ENCODE measurements at regions not wholly inside any gene's neighbourhood (a gene's known extent, or its start where the extent isn't known, plus 50 kb on each side); places are given as distances from the start of the nearest gene placed in this dataset.

DNA sequence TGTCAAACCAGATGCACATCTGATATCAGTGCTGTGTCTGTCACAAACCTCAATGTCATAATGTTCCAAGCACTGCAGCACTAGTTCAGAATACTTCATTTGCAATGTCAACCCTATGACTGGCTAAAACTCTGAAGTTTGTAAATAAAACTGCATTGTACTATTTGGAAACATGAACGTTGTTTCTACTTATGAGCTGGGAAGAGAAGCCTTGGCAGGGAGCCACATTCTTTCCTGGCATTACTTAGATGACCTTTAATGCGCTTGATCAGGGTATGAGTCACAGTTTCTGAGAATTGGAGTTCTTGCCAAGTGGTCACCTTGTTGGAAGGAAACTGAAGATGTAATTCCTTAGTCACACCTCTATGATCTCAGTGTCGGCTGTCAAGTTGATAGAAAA lies 664.8 kb upstream of the MMS22L start:
- TF ChIP-seq RXRA (IDR thresholded peaks at IDR 0.05; ENCODE audit: borderline replicate concordance, low read depth): peak; percentile 71; the same call in 1 of the 2 replicates
- TF ChIP-seq, protein P1, sequence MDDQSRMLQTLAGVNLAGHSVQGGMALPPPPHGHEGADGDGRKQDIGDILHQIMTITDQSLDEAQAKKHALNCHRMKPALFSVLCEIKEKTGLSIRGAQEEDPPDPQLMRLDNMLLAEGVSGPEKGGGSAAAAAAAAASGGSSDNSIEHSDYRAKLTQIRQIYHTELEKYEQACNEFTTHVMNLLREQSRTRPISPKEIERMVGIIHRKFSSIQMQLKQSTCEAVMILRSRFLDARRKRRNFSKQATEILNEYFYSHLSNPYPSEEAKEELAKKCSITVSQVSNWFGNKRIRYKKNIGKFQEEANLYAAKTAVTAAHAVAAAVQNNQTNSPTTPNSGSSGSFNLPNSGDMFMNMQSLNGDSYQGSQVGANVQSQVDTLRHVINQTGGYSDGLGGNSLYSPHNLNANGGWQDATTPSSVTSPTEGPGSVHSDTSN (IDR thresholded peaks at IDR 0.05): peak; percentile 66
- TF ChIP-seq, protein P2, sequence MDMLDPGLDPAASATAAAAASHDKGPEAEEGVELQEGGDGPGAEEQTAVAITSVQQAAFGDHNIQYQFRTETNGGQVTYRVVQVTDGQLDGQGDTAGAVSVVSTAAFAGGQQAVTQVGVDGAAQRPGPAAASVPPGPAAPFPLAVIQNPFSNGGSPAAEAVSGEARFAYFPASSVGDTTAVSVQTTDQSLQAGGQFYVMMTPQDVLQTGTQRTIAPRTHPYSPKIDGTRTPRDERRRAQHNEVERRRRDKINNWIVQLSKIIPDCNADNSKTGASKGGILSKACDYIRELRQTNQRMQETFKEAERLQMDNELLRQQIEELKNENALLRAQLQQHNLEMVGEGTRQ (IDR thresholded peaks at IDR 0.05; ENCODE audit: borderline replicate concordance, low read depth, low read length): no peak
- TF ChIP-seq NFIC (IDR thresholded peaks at IDR 0.05; ENCODE audit: borderline replicate concordance): peak; percentile 97
- peak; percentile 83 for TF ChIP-seq JUND (IDR thresholded peaks at IDR 0.05)
- TF ChIP-seq POLR2AphosphoS5 (IDR thresholded peaks at IDR 0.05; ENCODE audit: low read depth, low read length): peak; percentile 35; the same call in 1 of the 2 replicates
- peak in 1 of 2 experiments; percentile 42; a peak in 2 of 4 replicates for TF ChIP-seq EP300 (IDR thresholded peaks at IDR 0.05; ENCODE audit: borderline replicate concordance in 1 of 2, low read depth in 1 of 2, low read length in 1 of 2)
- TF ChIP-seq CHD2 (IDR thresholded peaks at IDR 0.05; ENCODE audit: low read length, partially characterized antibody): no peak
- TF ChIP-seq ELF1 (IDR thresholded peaks at IDR 0.05): no peak
- no peak for TF ChIP-seq MEF2A (IDR thresholded peaks at IDR 0.05; ENCODE audit: borderline replicate concordance, low read depth)
- peak; percentile 87 for TF ChIP-seq FOSL2 (IDR thresholded peaks at IDR 0.05; ENCODE audit: borderline replicate concordance, low read depth)
- TF ChIP-seq, protein P3, sequence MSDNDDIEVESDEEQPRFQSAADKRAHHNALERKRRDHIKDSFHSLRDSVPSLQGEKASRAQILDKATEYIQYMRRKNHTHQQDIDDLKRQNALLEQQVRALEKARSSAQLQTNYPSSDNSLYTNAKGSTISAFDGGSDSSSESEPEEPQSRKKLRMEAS (IDR thresholded peaks at IDR 0.05; ENCODE audit: low read depth): 0 out of 2 replicates have a peak, but pooled peaks have one; percentile 17
- peak; percentile 62 for TF ChIP-seq TCF12 (IDR thresholded peaks at IDR 0.05)
- no peak for TF ChIP-seq GATA2 (CRISPR knock-in tag; IDR thresholded peaks at IDR 0.05)
- no peak for TF ChIP-seq NRF1 (IDR thresholded peaks at IDR 0.05; ENCODE audit: low read depth, low read length)
- Histone ChIP-seq H3K27me3 (ENCODE audit: insufficient read depth) (no peaks in the 10 kb centered on the region), H3K27ac (ENCODE audit: low read depth in 2 of 2, low read length in 1 of 2) (no peak overlapping the region), H3K4me1 (ENCODE audit: control insufficient read depth in 1 of 2, insufficient read depth in 2 of 2, low read depth in 1 of 2, low read length in 1 of 2) (peaks cover 0 to 15% of the 10 kb centered on the region in 2 experiments; a peak in 2 of 4 replicates), H2AFZ (ENCODE audit: low read depth) (no peak overlapping the region), H3K9me3 (no peaks in the 10 kb centered on the region), H3F3A (replicated peaks; ENCODE audit: insufficient read depth) (no peaks in the 10 kb centered on the region), H3K4me2 (0 out of 2 replicates have a peak overlapping the region, but pooled peaks have one; percentile 27), H4K20me1 (ENCODE audit: insufficient read depth) (no peaks in the 10 kb centered on the region), H3K9ac (no peak overlapping the region), H3K36me3 (replicated peaks in 1 of 2; ENCODE audit: control insufficient read depth in 1 of 2, insufficient read depth in 2 of 2, low read length in 1 of 2) (no peaks in the 10 kb centered on the region), H3K9me2 (no peaks in the 10 kb centered on the region), H3K4me3 (ENCODE audit: low read depth in 2 of 2, low read length in 1 of 2) (no peak overlapping the region), H3K79me2 (ENCODE audit: insufficient read depth) (no peaks in the 10 kb centered on the region)
- WGBS (ENCODE audit: low lambda C conversion rate): 14% methylated on average over 3 of the region's 3 CpGs
- POLR2A ChIA-PET: no interaction called here
- peak; percentile 7 for DNase-seq
- CTCF ChIA-PET: no interaction called here

DNA sequence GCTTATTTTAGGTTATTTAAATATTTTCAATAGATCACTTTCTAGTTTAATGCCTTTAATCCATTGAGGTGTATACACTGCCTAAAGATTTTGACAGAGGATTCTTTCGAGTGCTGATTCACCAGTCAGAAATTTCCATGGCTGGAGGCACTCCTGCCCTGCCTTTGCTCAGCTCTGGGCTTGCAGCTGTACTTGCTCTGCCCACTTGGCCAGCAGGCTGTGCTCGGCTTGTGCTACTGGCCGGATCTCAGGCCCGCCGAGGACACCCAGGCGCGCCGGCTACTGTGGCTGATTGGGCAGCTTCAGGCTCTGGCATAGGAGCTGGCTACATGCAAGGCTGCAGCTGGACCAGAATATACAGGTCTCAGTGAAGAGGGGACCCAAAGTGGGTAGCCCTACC lies 675.1 kb upstream of the MMS22L start:
- no peak for DNase-seq
- POLR2A ChIA-PET: no interaction called here
- TF ChIP-seq, protein P3 (IDR thresholded peaks at IDR 0.05; ENCODE audit: low read depth): no peak
- TF ChIP-seq FOSL2 (IDR thresholded peaks at IDR 0.05; ENCODE audit: borderline replicate concordance, low read depth) (0 out of 2 replicates have a peak, but pooled peaks have one; percentile 16), NRF1 (IDR thresholded peaks at IDR 0.05; ENCODE audit: low read depth, low read length) (no peak), RCOR1 (IDR thresholded peaks at IDR 0.05; ENCODE audit: low read length) (no peak), GATA2 (CRISPR knock-in tag; IDR thresholded peaks at IDR 0.05) (no peak), ELF1 (IDR thresholded peaks at IDR 0.05) (no peak)
- TF ChIP-seq, protein P4, sequence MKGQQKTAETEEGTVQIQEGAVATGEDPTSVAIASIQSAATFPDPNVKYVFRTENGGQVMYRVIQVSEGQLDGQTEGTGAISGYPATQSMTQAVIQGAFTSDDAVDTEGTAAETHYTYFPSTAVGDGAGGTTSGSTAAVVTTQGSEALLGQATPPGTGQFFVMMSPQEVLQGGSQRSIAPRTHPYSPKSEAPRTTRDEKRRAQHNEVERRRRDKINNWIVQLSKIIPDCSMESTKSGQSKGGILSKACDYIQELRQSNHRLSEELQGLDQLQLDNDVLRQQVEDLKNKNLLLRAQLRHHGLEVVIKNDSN (IDR thresholded peaks at IDR 0.05; ENCODE audit: borderline replicate concordance, low read depth): no peak
- TF ChIP-seq, protein P5, sequence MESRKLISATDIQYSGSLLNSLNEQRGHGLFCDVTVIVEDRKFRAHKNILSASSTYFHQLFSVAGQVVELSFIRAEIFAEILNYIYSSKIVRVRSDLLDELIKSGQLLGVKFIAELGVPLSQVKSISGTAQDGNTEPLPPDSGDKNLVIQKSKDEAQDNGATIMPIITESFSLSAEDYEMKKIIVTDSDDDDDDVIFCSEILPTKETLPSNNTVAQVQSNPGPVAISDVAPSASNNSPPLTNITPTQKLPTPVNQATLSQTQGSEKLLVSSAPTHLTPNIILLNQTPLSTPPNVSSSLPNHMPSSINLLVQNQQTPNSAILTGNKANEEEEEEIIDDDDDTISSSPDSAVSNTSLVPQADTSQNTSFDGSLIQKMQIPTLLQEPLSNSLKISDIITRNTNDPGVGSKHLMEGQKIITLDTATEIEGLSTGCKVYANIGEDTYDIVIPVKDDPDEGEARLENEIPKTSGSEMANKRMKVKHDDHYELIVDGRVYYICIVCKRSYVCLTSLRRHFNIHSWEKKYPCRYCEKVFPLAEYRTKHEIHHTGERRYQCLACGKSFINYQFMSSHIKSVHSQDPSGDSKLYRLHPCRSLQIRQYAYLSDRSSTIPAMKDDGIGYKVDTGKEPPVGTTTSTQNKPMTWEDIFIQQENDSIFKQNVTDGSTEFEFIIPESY (IDR thresholded peaks at IDR 0.05; ENCODE audit: borderline replicate concordance, low read depth): no peak

More for the DNA sequence above, 675.1 kb upstream of the MMS22L start:
- no peak overlapping the region for H3K9ac ChIP-seq
- no peaks in the 10 kb centered on the region for H3F3A ChIP-seq (replicated peaks; ENCODE audit: insufficient read depth)
- no peak overlapping the region for H3K27ac ChIP-seq (ENCODE audit: low read depth in 2 of 2, low read length in 1 of 2)
- H3K9me2 ChIP-seq: peaks cover 3% of the 10 kb centered on the region; the same call in 1 of the 2 replicates
- H3K4me1 ChIP-seq (ENCODE audit: control insufficient read depth in 1 of 2, insufficient read depth in 2 of 2, low read depth in 1 of 2, low read length in 1 of 2): no peaks in the 10 kb centered on the region
- H3K79me2 ChIP-seq (ENCODE audit: insufficient read depth): no peaks in the 10 kb centered on the region
- CTCF ChIA-PET: no interaction called here
- H3K9me3 ChIP-seq: no peaks in the 10 kb centered on the region
- H2AFZ ChIP-seq (ENCODE audit: low read depth): no peak overlapping the region
- no peak overlapping the region for H3K4me2 ChIP-seq
- H3K4me3 ChIP-seq (ENCODE audit: low read depth in 2 of 2, low read length in 1 of 2): no peak overlapping the region
- H3K36me3 ChIP-seq (replicated peaks in 1 of 2; ENCODE audit: control insufficient read depth in 1 of 2, insufficient read depth in 2 of 2, low read length in 1 of 2): no peaks in the 10 kb centered on the region
- no peaks in the 10 kb centered on the region for H3K27me3 ChIP-seq (ENCODE audit: insufficient read depth)
- WGBS (ENCODE audit: low lambda C conversion rate): 50% methylated on average over 1 of the region's 8 CpGs
- H4K20me1 ChIP-seq (ENCODE audit: insufficient read depth): no peaks in the 10 kb centered on the region
